ENCODE measurements at regions not wholly inside any gene's neighbourhood (a gene's known extent, or its start where the extent isn't known, plus 50 kb on each side); places are given as distances from the start of the nearest gene placed in this dataset.

DNA sequence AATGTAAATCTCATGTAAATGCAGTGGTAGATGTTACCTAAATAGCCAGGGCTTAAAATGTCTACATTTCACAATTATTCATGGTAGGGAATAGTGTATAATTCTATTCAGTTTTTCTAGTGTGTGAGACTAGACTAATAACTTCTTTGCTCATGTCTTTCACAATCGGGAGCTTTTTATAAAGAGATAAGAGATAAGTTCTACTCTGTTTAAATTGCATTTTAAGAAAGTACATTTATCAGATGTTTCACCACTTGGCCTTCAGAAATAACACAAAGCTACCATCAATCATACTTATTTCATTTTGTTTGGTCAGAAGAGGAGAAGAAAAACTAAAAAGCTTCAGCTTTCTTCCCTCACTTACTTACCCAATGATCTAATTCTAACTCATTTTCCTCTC is 725.5 kb upstream of the FLRT2 start:
- TF ChIP-seq, protein P1, sequence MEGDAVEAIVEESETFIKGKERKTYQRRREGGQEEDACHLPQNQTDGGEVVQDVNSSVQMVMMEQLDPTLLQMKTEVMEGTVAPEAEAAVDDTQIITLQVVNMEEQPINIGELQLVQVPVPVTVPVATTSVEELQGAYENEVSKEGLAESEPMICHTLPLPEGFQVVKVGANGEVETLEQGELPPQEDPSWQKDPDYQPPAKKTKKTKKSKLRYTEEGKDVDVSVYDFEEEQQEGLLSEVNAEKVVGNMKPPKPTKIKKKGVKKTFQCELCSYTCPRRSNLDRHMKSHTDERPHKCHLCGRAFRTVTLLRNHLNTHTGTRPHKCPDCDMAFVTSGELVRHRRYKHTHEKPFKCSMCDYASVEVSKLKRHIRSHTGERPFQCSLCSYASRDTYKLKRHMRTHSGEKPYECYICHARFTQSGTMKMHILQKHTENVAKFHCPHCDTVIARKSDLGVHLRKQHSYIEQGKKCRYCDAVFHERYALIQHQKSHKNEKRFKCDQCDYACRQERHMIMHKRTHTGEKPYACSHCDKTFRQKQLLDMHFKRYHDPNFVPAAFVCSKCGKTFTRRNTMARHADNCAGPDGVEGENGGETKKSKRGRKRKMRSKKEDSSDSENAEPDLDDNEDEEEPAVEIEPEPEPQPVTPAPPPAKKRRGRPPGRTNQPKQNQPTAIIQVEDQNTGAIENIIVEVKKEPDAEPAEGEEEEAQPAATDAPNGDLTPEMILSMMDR (IDR thresholded peaks at IDR 0.05): no peak
- no peak for TF ChIP-seq ZFX (IDR thresholded peaks at IDR 0.05; ENCODE audit: borderline replicate concordance)

All from 22Rv1 (cell line).